HepG2 (cell line): ENCODE measurements at regions not wholly inside any gene's neighbourhood (a gene's known extent, or its start where the extent isn't known, plus 50 kb on each side); places are given as distances from the start of the nearest gene placed in this dataset.

Experiments
- FOXM1 ChIP-seq: sonication (generic); formaldehyde crosslinking; IDR thresholded peaks from 2 replicates; pipeline ENCODE4 v1.5.0; 2020; ENCODE audit warnings: missing genetic modification reagents
- GABPA ChIP-seq, 2 experiments: IDR thresholded peaks; 2 replicates each; pipeline ENCODE4 v1.6.1; 2011 to 2016; ENCODE audit warnings: low read depth in 2 of 2, low read length in 1 of 2, missing biosample characterization in 1 of 2, missing genetic modification characterization in 1 of 2
- JUN ChIP-seq: sonication (generic); formaldehyde crosslinking; IDR thresholded peaks from 2 replicates; pipeline ENCODE4 v1.4.0; 2020; ENCODE audit warnings: mild to moderate bottlenecking, missing genetic modification reagents
- TBL1XR1 ChIP-seq: fragments of 150-350 bp; IDR thresholded peaks from 2 replicates; pipeline ENCODE4 v1.6.1; 2014; ENCODE audit warnings: borderline replicate concordance, low read length; ENCODE audit not compliant: partially characterized antibody
- TCF7L2 ChIP-seq: IDR thresholded peaks from 2 replicates; pipeline ENCODE4 v1.6.1; 2011; ENCODE audit warnings: mild to moderate bottlenecking, low read depth, low read length, moderate library complexity
- ZKSCAN1 ChIP-seq: fragments of 150-350 bp; IDR thresholded peaks from 2 replicates; pipeline ENCODE4 v1.6.1; 2014; ENCODE audit warnings: low read length
- ZNF747 ChIP-seq: sonication (generic); formaldehyde crosslinking; IDR thresholded peaks from 2 replicates; pipeline ENCODE4 v1.8.1; 2023; ENCODE audit warnings: missing genetic modification reagents, mild to moderate bottlenecking, borderline replicate concordance
- TF ChIP-seq, protein P1 (sequence below): sonication (generic); formaldehyde crosslinking; conservative IDR thresholded peaks from 2 replicates; pipeline ENCODE4 v1.8.1; 2023; ENCODE audit warnings: missing genetic modification reagents

GRCh38 chr1:117753232-117753631 is 147.4 kb downstream of the TENT5C start:
- TF ChIP-seq FOXM1 (CRISPR knock-in tag) (no peak), TBL1XR1 (no peak), JUN (CRISPR knock-in tag) (no peak), ZNF747 (CRISPR knock-in tag) (no peak), TCF7L2 (no peak), ZKSCAN1 (no peak), GABPA (IDR thresholded peaks at IDR 0.05; ENCODE audit: low read depth, low read length) (no peak), GABPA (CRISPR knock-in tag; IDR thresholded peaks at IDR 0.05; ENCODE audit: low read depth) (no peak)
- TF ChIP-seq, protein P1, sequence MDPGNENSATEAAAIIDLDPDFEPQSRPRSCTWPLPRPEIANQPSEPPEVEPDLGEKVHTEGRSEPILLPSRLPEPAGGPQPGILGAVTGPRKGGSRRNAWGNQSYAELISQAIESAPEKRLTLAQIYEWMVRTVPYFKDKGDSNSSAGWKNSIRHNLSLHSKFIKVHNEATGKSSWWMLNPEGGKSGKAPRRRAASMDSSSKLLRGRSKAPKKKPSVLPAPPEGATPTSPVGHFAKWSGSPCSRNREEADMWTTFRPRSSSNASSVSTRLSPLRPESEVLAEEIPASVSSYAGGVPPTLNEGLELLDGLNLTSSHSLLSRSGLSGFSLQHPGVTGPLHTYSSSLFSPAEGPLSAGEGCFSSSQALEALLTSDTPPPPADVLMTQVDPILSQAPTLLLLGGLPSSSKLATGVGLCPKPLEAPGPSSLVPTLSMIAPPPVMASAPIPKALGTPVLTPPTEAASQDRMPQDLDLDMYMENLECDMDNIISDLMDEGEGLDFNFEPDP (CRISPR knock-in tag) = no peak
